Stomach (tissue), 4 donors: ENCODE measurements at regions not wholly inside any gene's neighbourhood (a gene's known extent, or its start where the extent isn't known, plus 50 kb on each side); places are given as distances from the start of the nearest gene placed in this dataset.

Experiments used
- POLR2A ChIP-seq, 4 donors: fragments of 450-650 bp; IDR thresholded peaks; one replicate each; pipeline ENCODE4 v1.6.1; 2016; ENCODE audit warnings: antibody characterized with exemption in 4 of 4, control low read depth in 2 of 4, mild to moderate bottlenecking in 1 of 4, moderate library complexity in 1 of 4
- POLR2AphosphoS5 ChIP-seq, 3 donors: sonication (generic); formaldehyde crosslinking; IDR thresholded peaks; one replicate each; pipeline ENCODE4 v1.6.1; 2016; ENCODE audit warnings: antibody characterized with exemption in 3 of 3
- TF ChIP-seq, protein P1 (sequence below), 7 experiments: fragments of 450-650 bp in 4 of 7; fragments of 200-600 bp in 3 of 7; sonication (generic) in 3 of 7; IDR thresholded peaks; one replicate each; pipeline ENCODE4 v1.5.1; 2016 to 2019; ENCODE audit warnings: antibody characterized with exemption in 7 of 7, control low read depth in 2 of 7, mild to moderate bottlenecking in 1 of 7

DNA sequence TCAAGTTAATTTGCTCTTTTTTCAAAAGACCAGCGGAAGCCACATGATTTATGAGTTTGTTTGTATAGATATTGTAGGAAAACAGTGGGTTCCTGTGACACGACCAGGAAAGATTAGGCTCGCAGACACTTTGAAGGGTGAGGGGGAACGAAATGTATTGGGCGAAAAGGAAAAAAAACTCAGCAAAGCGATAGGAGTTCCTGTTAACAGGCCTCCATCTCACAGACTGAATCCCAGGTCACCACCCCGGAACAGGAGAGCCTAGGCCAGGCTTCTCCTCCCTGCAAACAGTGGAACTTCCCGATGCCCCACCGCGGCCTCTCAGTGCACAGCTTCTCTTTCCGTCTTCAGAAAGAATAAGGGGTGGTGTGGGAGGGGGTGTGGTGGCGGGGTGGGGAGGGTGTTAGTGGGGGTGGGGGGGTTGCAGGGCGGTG lies 181.8 kb upstream of the GPRIN3 start:
- TF ChIP-seq, protein P1, sequence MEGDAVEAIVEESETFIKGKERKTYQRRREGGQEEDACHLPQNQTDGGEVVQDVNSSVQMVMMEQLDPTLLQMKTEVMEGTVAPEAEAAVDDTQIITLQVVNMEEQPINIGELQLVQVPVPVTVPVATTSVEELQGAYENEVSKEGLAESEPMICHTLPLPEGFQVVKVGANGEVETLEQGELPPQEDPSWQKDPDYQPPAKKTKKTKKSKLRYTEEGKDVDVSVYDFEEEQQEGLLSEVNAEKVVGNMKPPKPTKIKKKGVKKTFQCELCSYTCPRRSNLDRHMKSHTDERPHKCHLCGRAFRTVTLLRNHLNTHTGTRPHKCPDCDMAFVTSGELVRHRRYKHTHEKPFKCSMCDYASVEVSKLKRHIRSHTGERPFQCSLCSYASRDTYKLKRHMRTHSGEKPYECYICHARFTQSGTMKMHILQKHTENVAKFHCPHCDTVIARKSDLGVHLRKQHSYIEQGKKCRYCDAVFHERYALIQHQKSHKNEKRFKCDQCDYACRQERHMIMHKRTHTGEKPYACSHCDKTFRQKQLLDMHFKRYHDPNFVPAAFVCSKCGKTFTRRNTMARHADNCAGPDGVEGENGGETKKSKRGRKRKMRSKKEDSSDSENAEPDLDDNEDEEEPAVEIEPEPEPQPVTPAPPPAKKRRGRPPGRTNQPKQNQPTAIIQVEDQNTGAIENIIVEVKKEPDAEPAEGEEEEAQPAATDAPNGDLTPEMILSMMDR (IDR thresholded peaks at IDR 0.05): no peak
- no peak for TF ChIP-seq POLR2A (IDR thresholded peaks at IDR 0.05)
- no peak for TF ChIP-seq POLR2AphosphoS5 (IDR thresholded peaks at IDR 0.05)
